Activated T-helper 1 cell treated with anti-CD3 and anti-CD28 coated beads, Interleukin-2, amount 50 U/mL, for 16 hours (primary cell): ENCODE measurements at regions not wholly inside any gene's neighbourhood (a gene's known extent, or its start where the extent isn't known, plus 50 kb on each side); places are given as distances from the start of the nearest gene placed in this dataset.

Experiments used
- DNase-seq, 2 donors: peaks; one replicate each; pipeline ENCODE4 v3.0.0-alpha.2; 2020; ENCODE audit warnings: low read depth in 1 of 2, low spot score in 1 of 2

DNA sequence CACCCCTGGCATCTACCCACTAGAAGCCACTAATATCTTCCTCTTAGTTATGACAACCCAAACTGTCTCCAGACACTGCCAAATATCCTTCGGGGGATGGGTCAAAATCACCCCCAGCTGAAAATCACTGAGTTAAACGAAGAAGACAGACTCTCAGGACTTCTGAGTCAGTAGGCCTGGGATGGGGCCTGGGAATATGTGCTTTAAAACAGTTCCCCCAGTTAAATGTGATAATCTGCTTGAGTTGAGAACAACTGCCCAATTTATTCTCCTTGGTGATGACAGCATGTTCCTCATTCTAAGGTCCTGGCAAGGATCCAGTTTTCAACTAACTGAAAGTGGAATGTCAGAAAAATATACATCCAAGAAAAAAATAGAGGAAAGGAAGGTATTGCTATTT, 52.4 kb downstream of the CBLL2 start:
- DNase-seq: no peak

DNA sequence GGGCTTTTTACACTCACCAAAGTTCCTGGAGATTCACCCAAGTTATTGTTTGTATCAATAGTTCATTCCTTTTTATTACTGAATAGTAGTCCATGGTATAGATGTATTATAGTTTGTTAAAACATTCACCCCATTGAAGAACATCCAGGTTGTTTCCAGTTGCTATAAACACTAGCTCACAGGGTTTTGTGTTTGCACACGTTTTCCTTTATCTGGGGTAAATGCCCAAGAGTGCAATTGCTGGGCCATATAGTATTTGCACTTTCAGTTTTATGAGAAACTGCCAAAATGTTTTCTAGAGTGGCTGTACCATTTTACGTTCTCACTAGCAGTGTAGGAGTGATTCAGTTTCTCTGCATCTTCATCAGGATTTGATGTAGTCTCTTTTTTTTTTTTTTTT, 57.1 kb downstream of the CBLL2 start:
- no peak for DNase-seq

DNA sequence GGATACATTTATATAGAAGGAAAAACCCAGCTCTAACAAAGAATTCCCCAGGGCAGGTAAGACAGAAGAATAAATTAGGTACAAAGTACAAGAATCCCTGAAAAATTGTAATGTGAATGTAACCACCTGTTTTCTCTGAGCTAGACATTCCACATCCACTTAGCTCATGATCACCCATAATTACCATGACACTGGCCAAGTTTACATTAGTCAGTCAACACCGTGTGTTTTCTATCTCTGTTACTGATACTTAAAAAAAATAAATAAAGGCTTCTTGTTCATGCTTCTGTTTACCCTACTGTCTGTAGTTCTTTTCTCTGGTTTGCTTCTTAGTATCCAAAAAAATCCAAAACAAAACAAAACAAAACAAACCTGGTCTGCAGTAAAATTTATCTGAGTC, 66.0 kb downstream of the CBLL2 start:
- no peak for DNase-seq

DNA sequence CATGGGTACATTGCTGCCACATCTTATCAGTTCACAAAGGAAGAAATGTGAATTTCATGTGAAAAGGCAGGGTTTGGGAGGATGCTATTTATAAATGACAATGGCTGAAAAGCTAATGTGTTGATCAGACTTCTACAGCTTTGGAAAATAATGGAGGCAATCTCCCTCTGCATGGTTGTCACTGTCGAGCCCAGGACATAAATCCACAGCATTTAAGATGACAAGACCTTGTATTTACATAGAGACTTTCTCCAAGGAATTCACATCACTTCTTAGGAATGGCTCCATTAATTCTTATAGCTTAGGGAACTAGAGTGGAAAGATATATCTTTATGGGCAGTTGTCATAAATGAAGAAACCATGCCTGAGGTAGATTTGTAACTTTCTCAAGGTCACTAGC, 66.7 kb downstream of the CBLL2 start:
- DNase-seq: no peak

DNA sequence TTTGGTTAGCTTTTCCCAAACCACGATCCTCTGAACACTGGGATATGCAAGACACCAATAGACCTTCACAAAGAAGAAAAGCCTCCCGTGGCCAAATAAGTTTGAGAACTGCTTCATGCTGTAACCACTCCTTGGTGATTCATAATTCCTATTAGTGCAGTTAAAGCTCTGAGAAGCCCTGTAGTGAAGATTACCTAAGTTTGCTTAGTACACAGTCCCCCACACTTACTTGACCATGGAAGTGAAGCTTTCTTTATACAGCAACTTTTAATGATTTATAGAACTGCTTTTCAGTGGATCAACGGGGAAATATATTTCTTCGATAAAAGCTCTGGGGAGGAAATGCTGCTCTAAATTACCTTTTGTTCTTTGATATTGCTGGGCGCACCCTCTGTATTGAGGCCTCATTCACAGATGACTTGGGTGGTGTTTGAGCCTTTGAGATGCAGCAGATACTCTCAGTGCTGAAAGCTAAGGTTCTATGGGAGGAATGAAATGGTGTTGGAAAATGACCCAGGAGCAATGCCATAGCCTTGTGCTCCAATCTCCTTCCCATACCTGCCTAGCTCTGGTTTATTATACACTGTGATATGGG, 67.4 kb downstream of the CBLL2 start:
- no peak for DNase-seq

DNA sequence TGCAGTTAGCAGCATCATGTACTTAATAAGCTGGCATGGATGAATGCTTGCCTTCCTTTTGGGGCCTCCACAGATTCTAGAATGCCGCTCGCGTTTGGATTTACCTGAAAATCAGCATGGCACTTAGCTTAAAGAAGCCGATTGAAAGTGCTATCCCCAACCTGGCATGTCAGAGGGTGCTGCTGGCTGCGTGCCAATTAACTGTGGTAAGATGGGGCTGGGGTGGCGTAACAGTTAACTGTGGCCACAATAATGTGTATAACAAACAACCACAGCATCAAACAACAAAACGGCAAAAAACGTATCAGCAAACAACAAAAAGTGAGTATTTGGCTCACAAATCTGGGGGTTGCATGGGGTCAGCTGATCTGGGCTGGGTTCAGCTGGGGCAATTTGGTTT, 70.5 kb downstream of the CBLL2 start:
- DNase-seq: no peak

DNA sequence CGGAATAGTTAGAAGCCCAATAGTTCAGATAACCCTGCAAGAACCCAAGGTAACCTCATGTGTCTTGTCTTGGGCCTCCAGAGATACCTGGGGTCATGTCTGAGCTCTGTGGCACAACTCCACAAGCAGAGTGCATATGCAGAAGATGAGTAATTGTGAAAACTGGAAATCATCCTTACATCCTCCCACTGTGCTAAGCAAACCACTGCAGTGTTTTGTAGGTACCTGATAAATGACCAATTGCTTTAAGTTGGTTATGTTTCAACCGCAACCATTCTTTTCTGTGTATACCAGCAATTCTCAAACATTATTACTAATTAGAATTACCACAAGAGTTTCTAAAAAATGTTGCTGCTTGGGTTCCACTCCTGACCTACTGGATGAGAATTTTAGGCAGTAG, 73.2 kb downstream of the CBLL2 start:
- DNase-seq: no peak

DNA sequence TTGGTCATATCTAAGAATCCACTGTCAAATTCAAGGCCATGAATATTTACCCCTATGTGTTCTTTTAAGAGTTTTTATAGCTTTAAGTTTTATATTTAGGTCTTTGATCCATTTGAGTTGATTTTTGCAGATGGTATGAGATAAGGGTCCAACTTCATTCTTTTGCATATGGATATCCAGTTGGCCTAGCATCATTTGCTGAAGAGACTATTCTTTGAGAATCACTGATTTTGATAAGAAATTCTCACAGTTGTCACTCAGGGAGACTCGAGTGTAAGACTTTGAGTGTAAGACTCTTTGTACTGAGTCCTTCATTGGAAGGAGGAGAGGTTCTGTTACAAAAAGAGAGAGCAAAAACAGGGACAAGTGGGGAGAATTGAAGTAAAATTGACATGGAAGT, 74.8 kb downstream of the CBLL2 start:
- no peak for DNase-seq

DNA sequence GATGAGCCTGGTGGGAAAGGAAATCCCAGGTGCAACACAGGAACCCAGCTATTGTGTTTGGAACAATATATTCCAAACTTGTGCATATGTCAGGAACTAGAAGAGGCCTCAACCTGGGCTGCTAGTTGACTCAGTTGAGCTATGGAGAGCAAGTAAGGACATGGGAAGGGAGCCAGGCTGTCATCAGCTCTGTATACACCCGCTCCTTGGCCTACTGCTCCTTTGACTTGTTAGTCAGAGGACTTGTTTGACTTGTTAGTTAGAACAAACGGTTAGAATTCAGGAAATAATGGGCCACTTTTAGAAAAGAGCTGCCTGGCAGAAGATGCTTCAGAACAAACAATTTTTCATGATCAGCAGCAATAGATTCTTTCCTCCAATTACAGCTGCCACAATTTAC, 76.4 kb downstream of the CBLL2 start:
- DNase-seq: no peak

DNA sequence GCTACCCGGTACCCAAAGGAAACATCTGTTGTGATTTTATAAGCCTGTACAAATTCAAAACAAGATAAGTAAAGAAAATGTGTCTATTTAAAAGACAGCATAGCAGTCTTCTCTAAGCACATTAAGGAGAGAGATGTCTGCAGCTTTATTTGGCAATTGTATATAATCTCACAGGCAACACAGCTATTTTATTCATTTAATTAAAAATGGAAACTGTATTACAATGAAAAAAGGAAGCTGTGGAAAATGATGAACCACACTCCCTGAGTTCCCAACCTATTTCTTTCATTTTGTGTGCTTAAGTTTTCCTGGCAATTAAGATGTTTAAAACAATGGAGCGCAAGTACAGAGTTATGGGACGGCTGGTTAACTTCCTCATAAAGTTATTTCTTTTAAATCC, 78.4 kb downstream of the CBLL2 start:
- DNase-seq: no peak

DNA sequence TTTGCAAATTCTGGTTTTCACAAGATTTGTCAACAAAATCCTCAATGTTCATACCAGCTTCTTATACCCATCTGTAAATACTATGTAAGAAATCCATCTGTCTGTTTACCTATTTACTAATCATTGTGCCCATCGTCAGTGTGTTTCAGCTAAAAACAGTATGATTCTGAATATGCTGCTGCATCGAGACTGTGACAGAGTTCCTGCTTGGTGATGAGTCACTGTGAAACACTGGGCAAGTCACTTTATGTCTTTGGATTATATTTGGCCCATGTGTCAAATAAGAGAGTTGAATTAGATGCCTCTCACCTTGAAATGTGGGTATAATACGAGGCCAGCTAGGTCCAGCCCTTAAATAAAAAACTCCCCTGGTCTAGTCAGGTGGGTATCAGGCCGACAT, 79.3 kb downstream of the CBLL2 start:
- no peak for DNase-seq

DNA sequence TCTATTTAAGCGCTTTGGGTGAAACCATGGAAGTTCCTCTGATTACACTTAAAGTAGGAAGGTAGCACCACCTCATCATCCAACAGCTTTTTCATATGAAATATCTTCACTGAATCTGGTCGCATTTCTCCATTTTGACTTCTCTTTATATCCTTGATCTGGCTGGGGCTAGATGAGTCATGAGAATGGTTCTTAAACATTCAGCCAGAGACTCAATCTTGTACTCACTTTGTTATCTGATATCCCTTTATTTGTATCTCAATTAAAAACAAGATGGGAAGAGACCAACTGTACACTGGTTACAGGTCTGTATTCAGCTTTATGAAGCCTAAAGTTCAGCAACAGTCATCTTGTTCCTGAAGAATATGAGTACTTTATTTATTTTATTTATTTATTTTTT, 84.9 kb downstream of the CBLL2 start:
- no peak for DNase-seq

DNA sequence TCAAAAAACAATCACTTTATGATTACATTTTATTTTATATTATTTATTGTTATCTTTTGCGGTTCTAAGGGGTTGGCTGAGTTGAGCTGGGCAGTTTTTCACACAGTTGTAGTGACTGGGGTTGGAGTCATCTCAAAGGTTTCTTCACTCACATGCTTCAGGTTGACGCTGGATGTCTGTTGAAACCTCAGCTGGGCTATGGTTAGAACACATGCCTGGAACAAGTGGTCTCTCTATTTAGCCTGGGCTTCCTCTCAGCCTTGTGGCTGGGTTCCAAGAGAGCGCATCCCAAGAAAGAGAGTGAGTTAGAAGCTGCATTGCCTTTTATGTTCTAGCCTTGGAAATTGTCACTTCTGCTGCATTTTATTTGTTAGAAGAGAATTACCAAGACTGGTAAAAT, 87.4 kb downstream of the CBLL2 start:
- DNase-seq: no peak

DNA sequence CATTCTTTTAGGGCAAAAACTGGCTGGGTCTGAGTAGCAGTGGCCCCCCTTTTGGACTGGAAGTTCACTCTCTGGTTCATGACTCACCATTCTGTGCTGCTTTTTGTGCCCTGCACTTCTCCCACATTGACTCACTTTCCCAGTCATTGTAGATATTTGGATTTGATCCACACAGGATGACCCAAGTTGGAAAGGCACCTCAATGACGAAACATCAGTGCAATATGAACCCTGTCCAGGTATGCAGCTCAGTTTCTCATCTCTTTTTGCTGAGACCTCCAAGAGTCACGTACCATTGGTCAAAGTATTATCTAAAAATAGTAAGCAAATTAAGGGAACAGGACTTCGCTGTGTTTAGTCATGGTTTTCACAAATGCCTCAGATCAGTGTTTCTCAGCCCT, 92.7 kb downstream of the CBLL2 start:
- DNase-seq: no peak

DNA sequence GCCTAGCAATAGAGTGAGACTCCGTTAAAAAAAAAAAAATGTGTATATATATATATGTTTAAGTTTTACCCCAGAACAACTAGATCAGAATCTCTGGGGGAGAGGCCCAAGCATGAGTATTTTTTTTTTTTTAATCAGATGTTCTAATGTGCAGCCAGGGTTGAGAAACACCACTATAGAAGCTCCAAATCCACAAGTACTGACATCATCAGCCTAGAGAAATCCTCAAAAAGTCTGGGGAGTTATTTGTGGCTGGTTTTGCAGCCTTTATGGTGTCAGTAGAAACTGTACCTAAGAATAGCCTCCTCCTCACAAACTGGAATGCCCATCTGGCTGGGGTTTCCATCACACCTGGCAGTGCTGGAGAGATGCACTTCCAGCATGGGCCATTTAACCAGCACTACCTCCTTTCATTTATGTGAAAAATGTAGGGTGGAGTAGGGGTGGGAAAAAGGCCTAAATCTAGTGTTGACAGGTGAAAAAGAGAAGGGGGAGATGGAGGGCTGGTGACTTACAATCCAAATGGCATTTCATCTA, 93.5 kb downstream of the CBLL2 start:
- DNase-seq: no peak

DNA sequence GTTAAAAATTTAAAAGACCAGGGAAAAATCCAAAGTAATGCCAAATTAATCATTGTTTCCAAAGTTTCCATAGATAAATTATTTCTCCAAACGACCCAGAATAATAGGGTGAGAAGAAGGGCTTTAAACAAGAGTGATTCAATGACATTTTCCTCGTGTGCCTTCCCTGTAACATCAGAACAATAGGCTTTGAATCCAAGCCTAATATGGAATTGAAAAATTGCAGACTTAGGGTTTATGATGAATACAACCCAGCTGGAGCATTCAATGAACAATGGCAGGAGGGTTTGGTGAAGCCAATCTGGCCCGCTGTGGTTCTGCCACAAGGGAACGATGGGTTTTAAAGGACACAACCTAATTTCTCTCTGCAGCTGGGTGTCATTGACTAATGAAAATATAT, 94.2 kb downstream of the CBLL2 start:
- no peak for DNase-seq

DNA sequence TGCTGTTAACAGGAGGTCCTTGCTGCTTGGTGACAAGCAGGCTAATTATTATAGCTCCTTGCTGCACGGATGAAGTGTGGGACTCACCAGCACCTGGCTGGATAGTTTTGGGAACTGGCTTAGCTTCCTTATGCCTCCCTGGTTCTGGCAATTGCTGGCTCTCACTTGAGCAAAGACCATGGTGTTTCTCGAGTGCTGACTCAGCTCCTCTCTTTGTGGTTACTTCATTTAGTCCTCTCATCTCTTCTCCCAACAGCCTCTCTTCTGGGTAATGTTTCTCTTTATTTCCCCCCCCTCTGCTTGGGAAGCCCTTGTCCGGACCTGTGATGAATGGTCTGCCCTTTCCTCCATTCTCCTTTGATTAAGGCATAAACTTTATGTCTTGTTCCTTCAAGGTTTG, 100.4 kb downstream of the CBLL2 start:
- DNase-seq: no peak

DNA sequence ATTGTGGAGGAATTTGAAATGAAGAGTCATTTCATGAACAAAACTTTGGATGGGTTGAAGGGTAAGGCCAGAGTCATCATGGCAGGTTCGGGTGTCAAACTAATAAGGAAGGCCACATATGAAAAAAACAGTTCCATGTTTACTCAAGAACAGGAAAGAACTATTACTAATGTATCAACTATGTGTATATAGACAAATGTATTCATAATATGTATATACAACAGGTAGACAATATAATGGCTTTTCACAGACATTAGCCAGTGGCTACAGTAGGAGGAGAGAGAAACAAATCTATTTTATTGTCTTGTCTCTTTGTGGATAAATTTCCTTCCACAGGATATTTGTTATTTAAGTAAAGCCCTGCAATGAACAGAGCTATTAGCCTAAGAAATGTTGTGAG, 101.1 kb downstream of the CBLL2 start:
- DNase-seq: no peak

DNA sequence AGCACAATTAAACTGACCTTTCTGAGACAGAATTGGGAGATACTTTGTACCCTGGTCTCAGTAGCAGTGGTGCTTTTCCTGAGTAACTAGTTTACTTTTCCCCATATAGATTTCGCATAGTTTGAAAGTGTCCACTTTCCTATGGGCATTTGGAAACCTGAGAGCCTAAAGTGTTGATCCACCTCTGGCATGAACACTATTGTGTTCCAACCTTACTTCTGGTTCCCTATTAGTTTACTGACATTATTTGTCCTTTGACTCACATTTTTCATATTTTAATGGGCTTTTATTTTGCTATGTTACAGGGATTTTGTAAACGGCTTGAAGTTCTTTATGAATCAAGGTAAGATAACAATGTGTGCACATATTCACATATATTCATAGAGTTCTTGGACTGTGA, 103.7 kb downstream of the CBLL2 start:
- no peak for DNase-seq

DNA sequence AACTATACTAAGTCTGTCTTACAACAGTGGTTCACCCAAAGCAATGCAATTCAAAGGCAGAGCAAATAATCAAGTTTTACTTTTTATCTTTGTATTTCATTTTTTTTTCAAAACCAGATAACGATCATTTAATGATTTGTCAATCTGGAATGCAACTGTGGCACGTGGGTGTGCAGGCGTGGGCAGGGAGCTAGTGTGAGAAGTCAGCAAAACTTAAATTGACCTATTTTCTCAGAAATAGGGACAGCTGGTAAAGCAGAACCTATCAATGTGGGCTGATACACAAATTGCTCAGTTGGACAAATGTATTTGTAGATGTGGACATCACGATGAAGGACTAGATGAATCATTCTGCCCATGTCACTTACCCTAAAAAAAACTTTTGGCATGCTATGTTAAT, 105.6 kb downstream of the CBLL2 start:
- DNase-seq: no peak

DNA sequence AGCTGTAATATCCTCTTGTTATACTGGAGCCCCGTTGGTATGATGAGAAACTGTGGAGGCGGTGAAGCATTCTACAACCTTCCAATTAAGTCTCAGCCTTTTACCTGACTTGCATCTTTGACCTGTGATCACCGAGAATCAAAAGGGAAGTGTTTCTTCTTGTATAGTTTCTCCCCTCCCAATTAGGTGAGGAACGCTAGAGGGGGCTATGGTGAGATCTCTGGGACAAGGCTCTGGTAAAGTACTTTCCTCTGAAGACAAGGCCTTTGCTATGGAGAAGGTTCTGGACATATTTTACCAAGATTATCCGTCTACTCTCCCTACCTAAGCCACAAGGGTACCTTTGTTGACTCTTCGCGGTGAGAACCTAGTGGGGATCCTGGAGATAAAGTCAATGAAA, 111.3 kb downstream of the CBLL2 start:
- DNase-seq: no peak

DNA sequence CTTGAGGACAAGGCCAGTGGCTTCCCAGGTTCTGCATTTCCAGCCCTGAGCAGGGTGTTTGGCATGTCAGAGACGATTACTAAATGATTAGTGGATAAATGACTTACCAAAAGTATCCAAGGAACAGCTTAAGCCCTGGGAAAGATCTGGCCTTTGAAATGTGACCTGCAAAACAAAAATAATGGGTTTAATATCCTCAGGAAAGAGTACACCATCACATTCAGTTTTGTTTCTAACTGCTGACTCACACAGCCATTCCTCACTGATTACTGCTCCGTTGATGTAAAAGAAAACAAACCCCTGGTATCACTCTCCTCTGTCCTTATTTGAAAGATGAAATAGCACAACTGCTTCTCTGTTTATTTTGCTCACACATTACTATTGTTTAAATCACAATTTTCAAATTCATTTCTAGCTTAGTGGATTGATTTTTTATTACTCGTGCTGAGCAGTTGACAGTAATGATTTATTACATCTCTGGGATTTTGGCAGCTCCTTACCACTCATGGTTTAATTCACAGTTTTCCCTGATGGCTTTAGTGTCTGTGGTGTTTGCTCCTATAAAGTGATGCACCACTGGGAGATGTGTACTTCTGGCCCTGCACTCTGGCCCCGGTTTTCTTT, 117.0 kb downstream of the CBLL2 start:
- DNase-seq: no peak
